ENCODE measurements at regions not wholly inside any gene's neighbourhood (a gene's known extent, or its start where the extent isn't known, plus 50 kb on each side); places are given as distances from the start of the nearest gene placed in this dataset.

- DNase-seq = no peak
Observed at GRCh38 chr9:90038763-90039162, 434.0 kb downstream of the GADD45G start.

DNA sequence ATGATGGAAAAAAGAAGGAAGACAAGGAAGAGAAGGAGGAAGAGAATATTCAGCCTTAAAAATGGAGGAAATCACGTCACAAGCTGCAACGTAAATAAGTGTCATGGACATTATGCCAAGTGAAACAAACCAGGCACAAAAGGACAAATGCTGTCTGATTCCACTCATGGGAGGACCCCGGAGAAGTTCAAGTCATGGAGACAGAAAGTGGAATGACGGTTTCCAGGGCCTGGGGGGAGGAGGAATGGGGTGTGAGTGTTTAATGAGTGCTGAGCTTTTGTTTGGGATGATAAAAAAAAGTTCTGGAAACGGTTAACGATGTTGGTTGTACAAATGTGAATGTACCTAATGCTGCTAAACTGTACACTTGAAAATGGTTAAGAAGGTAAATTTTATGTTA lies 439.5 kb downstream of the GADD45G start:
- peak in 1 of 2 experiments; percentile 11 for DNase-seq

- DNase-seq = peak; percentile 64 to 73
Observed at GRCh38 chr9:90044710-90045151, 439.9 kb downstream of the GADD45G start.

- DNase-seq = no peak
Observed at GRCh38 chr9:90046317-90046861, 441.6 kb downstream of the GADD45G start.

- no peak for DNase-seq
Observed at GRCh38 chr9:90047828-90048227, 443.0 kb downstream of the GADD45G start.

DNA sequence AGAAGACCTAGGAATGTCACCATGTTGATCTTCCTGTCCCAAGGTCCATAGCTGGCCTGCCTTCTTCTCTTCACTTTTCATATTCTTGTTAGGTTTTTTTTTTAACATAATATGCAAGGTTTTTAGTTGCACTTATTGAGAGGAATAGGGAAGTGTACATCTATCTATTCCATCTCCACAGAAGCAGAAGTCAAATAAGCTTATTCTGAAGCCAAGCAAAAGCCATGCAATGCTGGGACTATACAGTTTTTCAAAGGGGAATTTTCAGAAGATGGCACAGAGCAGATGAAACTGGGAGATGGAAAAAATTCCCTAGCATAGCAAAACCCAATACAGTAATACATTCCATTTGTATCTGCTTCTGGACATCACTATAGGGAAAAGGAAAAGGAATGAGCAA lies 447.6 kb downstream of the GADD45G start:
- no peak for DNase-seq

DNA sequence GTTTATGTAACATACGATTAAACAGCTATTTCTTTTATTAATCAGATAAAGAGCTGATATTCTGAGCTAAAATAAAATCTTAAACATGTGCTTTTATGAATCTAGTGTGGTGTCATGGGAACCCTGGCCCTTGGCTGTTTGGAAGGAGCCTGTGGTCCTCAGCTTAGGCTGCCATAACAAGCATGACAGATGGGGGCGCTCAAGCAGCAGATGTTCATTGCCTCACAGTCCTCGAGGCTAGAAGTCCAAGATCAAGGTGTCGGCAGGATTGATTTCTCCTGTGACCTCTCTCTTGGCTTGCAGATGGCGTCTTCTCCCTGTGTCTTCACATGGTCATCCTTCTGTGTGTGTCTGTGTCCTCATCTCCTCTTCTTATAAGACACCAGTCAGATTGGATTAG lies 448.2 kb downstream of the GADD45G start:
- peak in 1 of 2 experiments; percentile 7 for DNase-seq

DNA sequence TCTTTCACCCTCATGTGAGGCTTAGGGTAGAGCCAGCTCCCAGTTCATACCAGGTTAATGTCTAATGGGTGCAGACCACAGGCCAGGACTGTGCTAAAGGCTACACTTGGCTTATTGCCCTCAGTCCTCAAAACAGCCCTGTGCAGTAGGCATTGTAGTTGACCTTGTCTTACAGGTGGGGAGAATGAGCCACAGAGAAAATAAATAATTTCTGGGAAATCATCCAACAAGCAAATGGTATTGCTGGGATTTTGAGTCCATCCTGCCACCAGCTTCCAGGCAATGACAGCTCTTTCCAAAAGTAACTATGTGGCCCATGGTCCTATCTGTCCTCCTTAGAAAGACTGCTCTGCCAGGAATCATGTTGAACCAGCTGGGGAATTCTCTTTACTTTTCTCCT lies 450.0 kb downstream of the GADD45G start:
- DNase-seq = peak; percentile 22 to 37

- DNase-seq = no peak
Observed at GRCh38 chr9:90055226-90055625, 450.4 kb downstream of the GADD45G start.

DNA sequence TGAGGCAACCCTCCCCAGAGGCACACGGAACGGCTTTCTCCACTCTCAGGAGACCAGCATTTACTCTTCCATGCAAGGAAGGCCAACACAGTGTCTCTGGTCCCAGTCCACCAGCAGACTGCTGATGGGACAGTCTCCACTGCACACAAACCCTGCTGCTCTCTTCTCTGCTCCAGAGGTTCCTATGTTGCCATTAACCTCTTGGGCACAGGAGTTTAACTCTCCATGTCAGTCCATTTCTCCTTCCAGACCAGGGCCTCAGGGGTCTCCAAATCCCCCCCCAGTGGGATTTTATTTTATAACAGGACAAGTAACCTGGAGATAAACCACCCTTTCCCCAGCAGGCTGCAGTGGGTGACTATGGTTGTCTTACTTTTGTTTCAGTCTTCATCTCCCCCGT lies 452.5 kb downstream of the GADD45G start:
- DNase-seq = no peak

DNA sequence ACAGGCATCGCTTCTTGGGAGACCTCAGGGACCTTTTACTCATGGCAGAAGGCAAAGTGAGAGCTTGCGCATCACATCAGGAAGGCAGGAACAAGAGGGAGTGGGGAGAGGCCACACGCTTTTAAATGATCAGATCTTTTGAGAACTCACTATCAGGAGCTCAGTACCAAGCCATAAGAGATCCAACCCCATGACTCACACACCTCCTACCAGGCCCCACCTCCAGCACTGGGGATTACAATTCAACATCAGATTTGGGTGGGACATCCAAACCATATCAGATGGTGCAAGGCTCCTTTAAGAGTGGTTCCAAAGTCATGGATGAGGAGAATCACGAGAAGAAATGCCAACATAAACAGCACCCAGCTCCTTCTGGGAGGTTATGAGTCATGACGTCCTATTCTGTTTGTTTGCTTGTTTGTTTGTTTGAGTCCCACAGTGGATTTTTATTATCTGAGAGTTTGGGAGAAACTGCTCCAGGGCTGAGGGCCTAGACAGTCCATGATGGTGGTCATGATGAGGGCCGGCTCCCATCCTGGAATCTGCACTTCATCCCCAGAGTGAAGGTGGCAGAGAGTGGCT lies 453.5 kb downstream of the GADD45G start:
- no peak for DNase-seq

- DNase-seq = no peak
Observed at GRCh38 chr9:90059436-90059835, 454.6 kb downstream of the GADD45G start.

DNA sequence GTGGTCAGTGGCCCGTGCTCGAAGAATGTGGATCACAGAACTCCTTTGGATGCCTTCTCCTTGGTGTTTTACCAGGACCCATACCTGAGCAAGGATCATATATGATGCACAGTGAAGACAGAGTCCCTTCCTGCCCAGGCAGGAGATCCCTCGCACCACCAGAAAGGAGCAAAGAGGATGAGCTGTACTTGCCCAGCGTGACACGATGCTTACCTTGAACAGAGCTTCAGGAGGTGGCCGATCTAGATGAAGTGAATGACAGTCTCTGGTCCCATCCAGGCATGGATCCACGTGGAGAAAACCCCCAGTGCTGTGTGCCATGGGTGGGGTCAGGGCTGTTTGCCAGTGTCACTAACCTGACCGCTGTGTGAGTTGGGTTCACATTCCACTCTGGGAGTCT lies 455.4 kb downstream of the GADD45G start:
- DNase-seq = no peak

DNA sequence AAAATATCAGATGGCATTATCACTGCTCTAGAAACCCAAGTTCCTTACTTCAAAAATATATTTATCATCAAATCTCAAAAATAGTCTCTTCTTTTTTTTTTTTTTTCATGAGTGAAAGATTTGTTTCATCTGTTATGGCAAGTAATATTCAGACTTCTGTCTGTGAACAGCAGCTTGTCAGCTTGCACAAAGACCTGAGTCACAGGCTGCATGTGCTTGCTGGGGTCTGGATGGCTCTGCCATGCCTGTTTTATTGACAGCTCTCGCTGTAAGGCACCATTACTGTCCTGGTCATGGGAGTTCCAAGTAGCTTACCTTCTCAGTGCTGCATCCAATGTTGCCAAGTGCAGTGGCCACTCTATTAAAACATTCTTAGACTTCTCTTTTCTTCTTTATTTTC lies 456.4 kb downstream of the GADD45G start:
- DNase-seq = no peak

GRCh38 chr9:90062982-90063381 lies 458.2 kb downstream of the GADD45G start:
- no peak for DNase-seq

DNA sequence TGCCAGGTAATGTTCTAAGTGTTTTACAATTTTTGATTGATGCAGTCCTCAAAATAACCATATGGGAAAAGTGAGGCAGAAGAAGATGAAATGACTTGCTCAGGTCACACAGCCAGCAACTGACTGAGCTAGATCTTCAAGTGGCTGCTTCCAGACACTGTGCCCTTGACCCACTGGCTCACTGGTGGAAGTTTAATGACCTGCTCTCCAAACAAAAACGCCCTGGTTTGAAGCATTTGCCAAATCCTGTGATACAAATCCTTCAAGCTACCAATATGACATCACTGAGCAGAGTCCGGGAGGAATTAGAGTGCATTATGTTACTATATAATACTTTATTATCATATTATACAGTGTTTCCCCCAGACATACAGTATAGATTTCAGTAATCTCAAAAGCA lies 459.4 kb downstream of the GADD45G start:
- DNase-seq = no peak

GRCh38 chr9:90064971-90065370 lies 460.2 kb downstream of the GADD45G start:
- DNase-seq = no peak

DNA sequence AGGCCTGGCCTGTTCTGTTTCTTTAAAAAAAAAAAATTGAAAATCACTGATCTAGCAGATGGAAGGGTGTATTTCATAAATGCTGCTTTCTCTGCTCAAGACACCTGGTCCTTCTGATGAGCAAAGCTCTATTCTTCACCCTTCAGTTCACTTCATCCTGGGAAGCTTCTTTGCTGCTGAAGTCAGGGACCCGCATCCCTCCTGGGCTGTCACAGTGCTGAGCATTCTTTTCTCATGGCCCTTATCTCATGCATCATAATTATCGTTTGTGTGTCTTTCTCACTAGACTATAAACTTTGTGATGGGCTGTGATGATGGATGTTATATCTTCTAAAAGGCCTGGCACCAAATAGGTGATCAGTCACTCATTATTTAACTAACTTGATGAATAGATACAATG lies 461.0 kb downstream of the GADD45G start:
- DNase-seq = no peak

DNA sequence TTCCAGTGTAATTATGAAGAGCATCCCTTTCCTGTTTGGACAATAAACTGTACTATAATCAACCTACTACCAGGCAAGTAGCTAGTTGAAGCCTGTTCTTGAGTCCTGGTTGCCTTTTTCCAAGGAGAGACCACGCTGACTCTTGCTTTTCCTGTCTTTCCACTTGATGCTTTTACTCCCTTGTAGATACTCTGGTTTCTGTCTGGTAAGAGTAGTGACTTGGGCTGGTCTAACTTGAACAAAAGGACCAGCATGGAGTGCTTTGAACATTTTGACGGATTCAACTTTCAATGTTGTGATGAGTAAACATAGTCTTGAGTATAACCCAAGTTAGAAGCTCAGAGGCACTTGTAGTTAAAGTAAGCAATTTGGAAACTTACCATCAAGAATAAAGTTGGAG lies 464.3 kb downstream of the GADD45G start:
- DNase-seq = no peak

DNA sequence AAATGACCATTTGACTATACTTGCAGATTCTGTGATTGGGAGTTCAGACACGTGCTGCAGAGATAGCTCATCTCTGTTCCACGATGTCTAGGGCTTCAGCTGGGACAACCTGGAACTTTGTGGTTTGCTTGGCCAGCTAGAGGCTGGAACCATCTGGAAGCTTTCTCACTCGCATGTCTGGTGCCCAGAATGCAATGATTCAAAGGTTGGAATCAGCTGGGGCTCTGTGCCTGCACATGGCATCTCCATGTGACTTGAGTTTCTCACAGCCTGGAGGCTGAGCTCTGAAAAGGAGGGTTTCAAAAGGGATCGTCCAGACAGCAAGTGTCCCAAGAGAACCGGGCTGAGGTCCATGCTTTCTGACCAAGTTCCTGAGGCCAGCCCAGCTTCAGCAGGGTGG lies 465.2 kb downstream of the GADD45G start:
- DNase-seq = no peak

DNA sequence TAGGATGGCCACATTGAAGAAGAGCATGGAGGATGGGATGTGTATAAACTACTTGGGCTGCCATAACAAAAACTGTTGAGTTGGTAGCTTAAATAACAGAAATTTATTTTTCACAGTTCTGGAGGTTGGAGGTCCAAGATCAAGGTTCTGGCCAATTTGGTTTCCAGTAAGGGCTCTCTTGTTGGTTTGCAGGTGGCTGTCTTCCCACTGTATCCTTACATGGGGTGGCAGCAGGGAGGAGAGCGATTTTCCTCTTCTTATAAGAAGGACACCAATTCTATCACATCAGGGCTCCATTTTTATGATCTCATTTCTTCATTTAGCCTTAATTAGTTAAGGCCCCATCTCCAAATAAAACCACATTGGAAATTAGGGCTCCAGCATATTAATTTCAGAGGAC lies 465.7 kb downstream of the GADD45G start:
- DNase-seq = no peak

GRCh38 chr9:90070931-90071660 lies 466.3 kb downstream of the GADD45G start:
- DNase-seq = no peak

DNA sequence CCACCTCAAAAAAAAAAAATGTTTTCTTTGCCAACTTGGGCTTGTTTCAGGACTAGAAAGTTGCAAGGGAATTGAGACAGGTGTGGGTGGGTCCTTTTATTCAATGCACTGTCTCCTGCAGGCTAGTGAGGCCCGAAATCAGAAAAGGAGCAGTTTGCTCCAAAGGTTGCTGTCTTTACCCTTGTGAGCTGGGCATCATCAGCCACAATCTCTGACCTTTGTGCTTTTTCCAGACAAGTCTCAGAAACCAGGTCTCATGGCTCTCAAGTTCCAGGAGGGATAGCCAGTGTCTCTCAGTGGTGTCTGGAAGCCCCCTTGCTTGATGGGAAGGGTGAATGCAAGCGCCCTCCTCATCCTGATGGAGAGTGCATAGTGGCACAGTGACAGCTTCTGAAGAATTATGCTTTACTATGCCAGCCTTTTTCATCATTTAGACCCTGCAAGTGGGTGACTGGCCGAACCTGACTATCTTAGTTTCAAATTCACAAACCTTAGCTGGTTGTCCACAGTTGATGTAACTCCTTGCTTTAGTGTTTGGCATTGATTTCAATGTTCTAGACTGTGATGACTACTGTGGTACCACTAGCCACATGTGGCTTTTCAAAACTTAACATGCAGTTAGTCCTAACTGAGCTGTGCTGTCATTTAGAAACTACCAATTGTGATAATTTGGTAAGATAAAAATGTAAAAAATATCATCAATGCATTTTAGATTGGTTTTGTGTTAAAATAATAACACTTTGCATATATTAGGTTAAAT lies 468.6 kb downstream of the GADD45G start:
- DNase-seq = no peak

Measured in SHP77 (cell line).